ENCODE measurements at regions not wholly inside any gene's neighbourhood (a gene's known extent, or its start where the extent isn't known, plus 50 kb on each side); places are given as distances from the start of the nearest gene placed in this dataset.
"Not testable (repeated sequence)": the region's sequence is repeated elsewhere in the genome, so short reads cannot be mapped to it uniquely, and the experiment has no call there.

GRCh38 chr2:6186332-6187151, 494.4 kb downstream of the SOX11 start:
- Histone ChIP-seq H3K36me3 (ENCODE audit: control insufficient read depth in 1 of 2, insufficient read depth in 2 of 2, low read length in 2 of 2) (no peaks in the 10 kb centered on the region), H3K4me3 (ENCODE audit: low read depth in 1 of 2, low read length in 2 of 2) (no peak overlapping the region), H3K27me3 (ENCODE audit: control insufficient read depth in 1 of 2, insufficient read depth in 2 of 2, low read length in 2 of 2) (no peaks in the 10 kb centered on the region), H3K27ac (ENCODE audit: low read depth, low read length) (no peak overlapping the region), H3K4me1 (ENCODE audit: control insufficient read depth in 1 of 2, insufficient read depth in 2 of 2, low read length in 2 of 2) (peaks cover 4 to 18% of the 10 kb centered on the region in 2 donors), H3K9ac (ENCODE audit: low read depth in 1 of 2, low read length in 2 of 2) (no peak overlapping the region), H3K9me3 (ENCODE audit: control insufficient read depth in 1 of 2, low read length in 2 of 2) (no peaks in the 10 kb centered on the region)

- Histone ChIP-seq H3K4me3 (ENCODE audit: low read depth in 1 of 2, low read length in 2 of 2) (no peak overlapping the region), H3K36me3 (ENCODE audit: control insufficient read depth in 1 of 2, insufficient read depth in 2 of 2, low read length in 2 of 2) (no peaks in the 10 kb centered on the region)
Measured at GRCh38 chr2:6196449-6196848, 504.3 kb downstream of the SOX11 start.

DNA sequence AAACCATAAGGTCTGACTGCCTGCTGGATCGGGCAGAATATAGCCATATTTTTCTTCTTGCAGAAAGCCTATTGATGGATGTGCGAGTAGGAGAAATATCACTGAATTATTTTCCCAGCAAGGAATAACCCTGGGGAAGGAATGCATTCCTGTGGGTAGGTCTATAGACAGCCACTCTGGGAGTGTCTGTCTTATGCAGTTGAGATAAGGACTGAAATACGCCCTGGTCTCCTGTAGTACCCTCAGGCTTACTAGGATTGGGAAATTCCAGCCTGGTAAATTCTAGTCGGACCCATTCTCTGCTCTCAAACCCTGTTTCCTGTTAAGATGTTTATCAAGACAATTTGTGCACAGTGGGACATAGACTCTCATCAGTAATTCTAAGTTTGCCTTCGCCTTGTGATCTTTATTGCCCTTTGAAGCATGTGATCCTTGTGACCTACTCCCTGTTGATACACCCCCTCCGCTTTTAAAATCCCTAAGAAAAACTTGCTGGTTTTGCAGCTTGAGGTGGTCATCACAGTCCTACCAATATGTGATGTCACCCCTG, 506.3 kb downstream of the SOX11 start:
- H3K27me3 ChIP-seq (ENCODE audit: control insufficient read depth in 1 of 2, insufficient read depth in 2 of 2, low read length in 2 of 2); H3K9ac ChIP-seq (ENCODE audit: low read depth in 1 of 2, low read length in 2 of 2); H3K4me3 ChIP-seq (ENCODE audit: low read depth in 1 of 2, low read length in 2 of 2); H3K36me3 ChIP-seq (ENCODE audit: control insufficient read depth in 1 of 2, insufficient read depth in 2 of 2, low read length in 2 of 2); H3K27ac ChIP-seq (ENCODE audit: low read depth, low read length): not testable (repeated sequence)
- Histone ChIP-seq H3K4me1 (ENCODE audit: control insufficient read depth in 1 of 2, insufficient read depth in 2 of 2, low read length in 2 of 2) (peaks cover 9 to 10% of the 10 kb centered on the region in 2 donors), H3K9me3 (ENCODE audit: control insufficient read depth in 1 of 2, low read length in 2 of 2) (peaks cover 3 to 10% of the 10 kb centered on the region in 2 donors)

More at GRCh38 chr2:6196449-6196848, 504.3 kb downstream of the SOX11 start:
- Histone ChIP-seq H3K9me3 (ENCODE audit: control insufficient read depth in 1 of 2, low read length in 2 of 2) (peaks cover 3 to 10% of the 10 kb centered on the region in 2 donors), H3K27ac (ENCODE audit: low read depth, low read length) (no peak overlapping the region), H3K4me1 (ENCODE audit: control insufficient read depth in 1 of 2, insufficient read depth in 2 of 2, low read length in 2 of 2) (no peaks in the 10 kb centered on the region), H3K27me3 (ENCODE audit: control insufficient read depth in 1 of 2, insufficient read depth in 2 of 2, low read length in 2 of 2) (no peaks in the 10 kb centered on the region), H3K9ac (ENCODE audit: low read depth in 1 of 2, low read length in 2 of 2) (no peak overlapping the region)

DNA sequence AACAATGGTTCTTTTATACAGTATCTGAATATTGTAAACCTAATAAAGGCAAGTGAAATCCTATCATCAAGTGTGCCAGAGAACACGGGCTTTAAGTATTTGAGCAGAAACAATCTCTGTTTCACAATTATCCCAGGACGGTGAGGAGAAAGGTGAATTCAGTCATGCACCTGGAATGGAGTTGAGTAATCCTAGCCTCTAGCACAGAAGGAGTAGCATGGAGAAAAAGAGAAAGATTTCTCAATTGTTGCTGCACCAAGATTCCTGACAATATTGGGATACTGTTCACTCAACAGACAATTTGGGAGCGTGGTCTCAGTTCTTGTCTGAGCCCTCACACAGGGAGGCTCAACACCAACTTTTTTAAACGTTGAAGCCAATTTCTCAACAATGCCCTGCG, 510.6 kb downstream of the SOX11 start:
- peaks cover 3 to 10% of the 10 kb centered on the region in 2 donors for H3K9me3 ChIP-seq (ENCODE audit: control insufficient read depth in 1 of 2, low read length in 2 of 2)
- H3K4me3 ChIP-seq (ENCODE audit: low read depth in 1 of 2, low read length in 2 of 2) = no peak overlapping the region
- no peak overlapping the region for H3K27ac ChIP-seq (ENCODE audit: low read depth, low read length)
- H3K36me3 ChIP-seq (ENCODE audit: control insufficient read depth in 1 of 2, insufficient read depth in 2 of 2, low read length in 2 of 2) = no peaks in the 10 kb centered on the region
- H3K27me3 ChIP-seq (ENCODE audit: control insufficient read depth in 1 of 2, insufficient read depth in 2 of 2, low read length in 2 of 2) = no peaks in the 10 kb centered on the region
- H3K9ac ChIP-seq (ENCODE audit: low read depth in 1 of 2, low read length in 2 of 2) = no peak overlapping the region
- H3K4me1 ChIP-seq (ENCODE audit: control insufficient read depth in 1 of 2, insufficient read depth in 2 of 2, low read length in 2 of 2) = peaks cover 13 to 18% of the 10 kb centered on the region in 2 donors

DNA sequence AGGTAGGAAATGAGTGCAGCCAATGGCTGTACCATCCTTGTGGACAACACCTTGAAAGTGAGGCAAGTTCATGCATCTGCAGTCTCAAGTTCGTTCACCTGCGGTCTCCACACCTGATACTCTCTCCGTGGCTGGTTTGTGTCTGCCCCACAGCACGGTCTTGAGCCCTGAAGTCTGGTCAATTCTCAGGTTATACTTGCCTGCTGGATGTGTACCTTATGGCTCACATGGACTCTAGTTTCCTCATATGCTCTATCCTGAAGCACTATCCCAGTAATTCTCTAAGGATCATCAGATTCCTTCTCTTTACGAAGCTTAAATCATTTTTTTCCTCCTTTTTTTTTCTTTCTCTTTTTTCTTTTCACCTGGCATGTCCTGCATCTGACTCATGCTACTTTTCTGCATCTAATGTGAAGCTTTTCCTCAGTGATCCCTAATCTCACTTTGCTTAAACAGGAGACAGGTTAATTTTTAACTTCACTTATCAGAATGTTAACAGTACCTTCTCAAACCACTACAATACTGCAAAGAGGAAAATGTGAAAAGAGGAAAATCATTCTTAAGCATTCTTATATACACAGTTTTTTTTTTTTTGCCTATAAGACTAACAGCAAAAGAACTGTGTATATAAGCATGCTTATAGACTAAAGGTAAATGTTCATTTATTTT, 511.2 kb downstream of the SOX11 start:
- Histone ChIP-seq H3K27me3 (ENCODE audit: control insufficient read depth in 1 of 2, insufficient read depth in 2 of 2, low read length in 2 of 2) (no peaks in the 10 kb centered on the region), H3K4me1 (ENCODE audit: control insufficient read depth in 1 of 2, insufficient read depth in 2 of 2, low read length in 2 of 2) (peaks cover 13 to 18% of the 10 kb centered on the region in 2 donors), H3K27ac (ENCODE audit: low read depth, low read length) (no peak overlapping the region), H3K4me3 (ENCODE audit: low read depth in 1 of 2, low read length in 2 of 2) (peak overlapping the region in 1 of 2 donors; percentile 29), H3K9me3 (ENCODE audit: control insufficient read depth in 1 of 2, low read length in 2 of 2) (peaks cover 3 to 6% of the 10 kb centered on the region in 2 donors), H3K36me3 (ENCODE audit: control insufficient read depth in 1 of 2, insufficient read depth in 2 of 2, low read length in 2 of 2) (no peaks in the 10 kb centered on the region), H3K9ac (ENCODE audit: low read depth in 1 of 2, low read length in 2 of 2) (no peak overlapping the region)

DNA sequence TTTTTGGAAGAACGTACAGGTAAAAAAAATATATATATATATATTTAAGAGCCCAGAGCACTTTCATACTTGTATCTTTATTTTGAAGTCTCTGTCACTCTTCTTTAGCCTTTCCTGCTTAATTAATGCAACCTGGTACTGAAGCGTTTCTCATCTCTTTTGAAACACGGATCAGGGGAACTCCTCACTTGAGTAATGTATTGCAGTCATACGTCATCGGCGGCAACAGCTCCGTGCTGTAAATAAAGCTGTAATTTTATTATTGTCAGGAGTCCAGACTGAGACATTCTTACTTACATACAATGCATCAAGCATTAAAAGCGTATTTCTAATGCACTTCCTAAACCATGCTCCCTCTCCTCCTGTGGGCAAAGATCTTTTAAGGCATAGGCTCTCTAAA, 514.7 kb downstream of the SOX11 start:
- no peak overlapping the region for H3K27ac ChIP-seq (ENCODE audit: low read depth, low read length)
- no peak overlapping the region for H3K4me3 ChIP-seq (ENCODE audit: low read depth in 1 of 2, low read length in 2 of 2)
- H3K36me3 ChIP-seq (ENCODE audit: control insufficient read depth in 1 of 2, insufficient read depth in 2 of 2, low read length in 2 of 2) = no peaks in the 10 kb centered on the region
- H3K9ac ChIP-seq (ENCODE audit: low read depth in 1 of 2, low read length in 2 of 2) = no peak overlapping the region
- no peaks in the 10 kb centered on the region for H3K27me3 ChIP-seq (ENCODE audit: control insufficient read depth in 1 of 2, insufficient read depth in 2 of 2, low read length in 2 of 2)
- no peaks in the 10 kb centered on the region for H3K9me3 ChIP-seq (ENCODE audit: control insufficient read depth in 1 of 2, low read length in 2 of 2)
- peaks cover 20 to 26% of the 10 kb centered on the region in 2 donors for H3K4me1 ChIP-seq (ENCODE audit: control insufficient read depth in 1 of 2, insufficient read depth in 2 of 2, low read length in 2 of 2)

GRCh38 chr2:6211236-6211635, 519.1 kb downstream of the SOX11 start:
- no peaks in the 10 kb centered on the region for H3K36me3 ChIP-seq (ENCODE audit: control insufficient read depth in 1 of 2, insufficient read depth in 2 of 2, low read length in 2 of 2)
- peaks cover 6 to 15% of the 10 kb centered on the region in 2 donors for H3K4me1 ChIP-seq (ENCODE audit: control insufficient read depth in 1 of 2, insufficient read depth in 2 of 2, low read length in 2 of 2)
- H3K9me3 ChIP-seq (ENCODE audit: control insufficient read depth in 1 of 2, low read length in 2 of 2) = no peaks in the 10 kb centered on the region
- H3K4me3 ChIP-seq (ENCODE audit: low read depth in 1 of 2, low read length in 2 of 2) = no peak overlapping the region
- H3K9ac ChIP-seq (ENCODE audit: low read depth in 1 of 2, low read length in 2 of 2) = no peak overlapping the region
- no peak overlapping the region for H3K27ac ChIP-seq (ENCODE audit: low read depth, low read length)
- no peaks in the 10 kb centered on the region for H3K27me3 ChIP-seq (ENCODE audit: control insufficient read depth in 1 of 2, insufficient read depth in 2 of 2, low read length in 2 of 2)

DNA sequence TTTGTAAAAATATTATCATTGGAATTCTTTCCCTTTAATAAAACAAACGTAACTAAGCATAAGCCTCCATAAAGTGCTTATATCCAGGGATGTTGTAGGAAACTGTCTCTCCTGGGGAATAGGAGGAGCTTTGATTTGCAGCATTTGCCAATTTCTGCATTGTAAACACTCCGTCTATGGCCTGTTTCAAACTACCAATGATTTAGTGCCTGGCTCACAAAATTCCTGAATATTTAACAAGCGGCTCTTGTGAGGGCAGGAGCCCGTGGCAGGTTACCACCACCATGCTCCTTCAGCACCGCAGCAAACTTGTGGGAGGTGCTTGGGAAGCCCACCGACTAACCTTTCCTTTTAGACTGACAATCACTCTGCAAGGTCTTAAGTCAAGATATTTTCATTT, 520.3 kb downstream of the SOX11 start:
- Histone ChIP-seq H3K4me1 (ENCODE audit: control insufficient read depth in 1 of 2, insufficient read depth in 2 of 2, low read length in 2 of 2) (peaks cover 6 to 15% of the 10 kb centered on the region in 2 donors), H3K27me3 (ENCODE audit: control insufficient read depth in 1 of 2, insufficient read depth in 2 of 2, low read length in 2 of 2) (no peaks in the 10 kb centered on the region), H3K36me3 (ENCODE audit: control insufficient read depth in 1 of 2, insufficient read depth in 2 of 2, low read length in 2 of 2) (no peaks in the 10 kb centered on the region), H3K9ac (ENCODE audit: low read depth in 1 of 2, low read length in 2 of 2) (no peak overlapping the region), H3K9me3 (ENCODE audit: control insufficient read depth in 1 of 2, low read length in 2 of 2) (no peaks in the 10 kb centered on the region), H3K27ac (ENCODE audit: low read depth, low read length) (no peak overlapping the region), H3K4me3 (ENCODE audit: low read depth in 1 of 2, low read length in 2 of 2) (no peak overlapping the region)

DNA sequence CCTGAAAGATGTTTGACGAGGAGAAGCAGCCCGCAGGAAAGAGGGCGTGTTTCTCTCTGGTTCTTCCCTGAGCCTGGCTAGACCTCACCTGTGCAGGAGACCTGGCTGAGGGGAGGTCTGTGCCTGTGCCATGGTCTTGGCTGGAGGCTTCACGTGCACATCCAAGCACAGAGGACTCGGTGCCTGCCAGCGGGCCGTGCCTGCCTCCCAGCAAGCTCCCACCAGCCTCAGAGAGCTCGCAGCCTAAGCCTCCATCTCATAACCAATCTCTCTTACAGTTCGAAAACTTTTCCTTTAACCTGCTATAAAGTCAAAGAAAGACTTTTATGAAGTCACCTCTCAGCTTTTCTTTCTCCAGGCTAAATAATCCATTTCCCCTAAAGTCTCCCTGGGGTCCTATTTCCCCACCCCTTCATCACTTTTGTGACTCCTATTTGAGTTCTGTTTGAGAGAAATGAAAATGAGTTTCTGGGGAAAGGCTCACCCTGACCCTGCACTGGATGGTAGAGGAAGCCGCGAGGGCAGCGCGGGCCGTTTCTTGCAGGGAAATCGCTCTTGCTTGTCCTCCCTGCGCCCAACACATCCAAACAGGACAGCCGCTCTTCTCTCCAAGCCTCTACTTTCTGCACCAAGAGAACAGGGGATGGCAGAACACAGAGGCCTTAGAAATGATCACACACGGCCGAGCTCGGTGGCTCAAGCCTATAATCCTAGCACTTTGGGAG, 521.0 kb downstream of the SOX11 start:
- peaks cover 6 to 15% of the 10 kb centered on the region in 2 donors for H3K4me1 ChIP-seq (ENCODE audit: control insufficient read depth in 1 of 2, insufficient read depth in 2 of 2, low read length in 2 of 2)
- H3K27me3 ChIP-seq (ENCODE audit: control insufficient read depth in 1 of 2, insufficient read depth in 2 of 2, low read length in 2 of 2) = no peaks in the 10 kb centered on the region
- H3K36me3 ChIP-seq (ENCODE audit: control insufficient read depth in 1 of 2, insufficient read depth in 2 of 2, low read length in 2 of 2) = no peaks in the 10 kb centered on the region
- no peak overlapping the region for H3K27ac ChIP-seq (ENCODE audit: low read depth, low read length)
- H3K9me3 ChIP-seq (ENCODE audit: control insufficient read depth in 1 of 2, low read length in 2 of 2) = no peaks in the 10 kb centered on the region
- no peak overlapping the region for H3K9ac ChIP-seq (ENCODE audit: low read depth in 1 of 2, low read length in 2 of 2)
- no peak overlapping the region for H3K4me3 ChIP-seq (ENCODE audit: low read depth in 1 of 2, low read length in 2 of 2)

DNA sequence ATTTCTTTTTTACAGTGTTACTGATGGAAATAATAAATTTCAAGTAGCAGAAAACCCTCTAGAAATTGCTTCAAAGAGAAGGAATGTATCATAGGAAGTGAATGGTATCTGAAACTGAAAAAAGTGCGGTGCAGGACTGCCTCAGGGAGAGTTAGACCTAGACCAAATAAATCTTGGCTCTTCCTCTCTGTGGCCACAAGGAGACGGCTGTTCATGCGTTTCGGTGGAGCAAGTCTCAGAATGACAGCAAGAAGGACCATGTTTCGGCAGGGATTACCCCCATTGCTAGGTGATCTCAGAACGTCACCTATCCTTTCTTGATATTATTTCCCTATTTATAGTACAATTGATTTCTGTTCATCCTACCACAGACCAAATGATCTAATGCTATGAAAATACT, 522.3 kb downstream of the SOX11 start:
- Histone ChIP-seq H3K9ac (ENCODE audit: low read depth in 1 of 2, low read length in 2 of 2) (no peak overlapping the region), H3K4me1 (ENCODE audit: control insufficient read depth in 1 of 2, insufficient read depth in 2 of 2, low read length in 2 of 2) (peaks cover under 1 to 8% of the 10 kb centered on the region in 2 donors), H3K27me3 (ENCODE audit: control insufficient read depth in 1 of 2, insufficient read depth in 2 of 2, low read length in 2 of 2) (no peaks in the 10 kb centered on the region), H3K9me3 (ENCODE audit: control insufficient read depth in 1 of 2, low read length in 2 of 2) (no peaks in the 10 kb centered on the region), H3K4me3 (ENCODE audit: low read depth in 1 of 2, low read length in 2 of 2) (no peak overlapping the region), H3K27ac (ENCODE audit: low read depth, low read length) (no peak overlapping the region), H3K36me3 (ENCODE audit: control insufficient read depth in 1 of 2, insufficient read depth in 2 of 2, low read length in 2 of 2) (no peaks in the 10 kb centered on the region)

All from duodenal mucosa (tissue), 2 donors.